ENCODE measurements at regions not wholly inside any gene's neighbourhood (a gene's known extent, or its start where the extent isn't known, plus 50 kb on each side); places are given as distances from the start of the nearest gene placed in this dataset.

- Histone ChIP-seq H4K20me1 (ENCODE audit: insufficient read depth, poor library complexity, severe bottlenecking) (no peaks in the 10 kb centered on the region), H2AFZ (no peak overlapping the region), H3K9me3 (ENCODE audit: low read depth) (no peaks in the 10 kb centered on the region), H3K27ac (no peak overlapping the region), H3K36me3 (replicated peaks; ENCODE audit: insufficient read depth, low read depth) (no peaks in the 10 kb centered on the region), H3K9me2 (replicated peaks; ENCODE audit: insufficient read depth) (no peaks in the 10 kb centered on the region), H3K4me1 (ENCODE audit: insufficient read depth) (no peaks in the 10 kb centered on the region), H3K79me2 (no peaks in the 10 kb centered on the region), H3K27me3 (peaks cover 15% of the 10 kb centered on the region), H3K4me3 (no peak overlapping the region), H3K4me2 (no peak overlapping the region)
- TF ChIP-seq EZH2 (IDR thresholded peaks at IDR 0.05; ENCODE audit: borderline replicate concordance), result no peak
- TF ChIP-seq CTCF (IDR thresholded peaks at IDR 0.05; ENCODE audit: poor library complexity), result no peak
- TF ChIP-seq EZH2phosphoT487 (IDR thresholded peaks at IDR 0.05; ENCODE audit: low read depth, severe bottlenecking, unreplicated experiment), result no peak
- DNase-seq (ENCODE audit: low spot score), result no peak
- WGBS (ENCODE audit: low lambda C conversion rate, missing lambda C conversion rate), result 58% methylated on average over 1 of the region's 1 CpG
Observed at GRCh38 chr2:118437501-118437900, 349.2 kb downstream of the INSIG2 start.

GRCh38 chr2:118431997-118432396 lies 343.7 kb downstream of the INSIG2 start:
- no peak overlapping the region for H2AFZ ChIP-seq
- 53% methylated on average over 4 of the region's 4 CpGs for WGBS (ENCODE audit: low lambda C conversion rate, missing lambda C conversion rate)
- no peaks in the 10 kb centered on the region for H3K9me2 ChIP-seq (replicated peaks; ENCODE audit: insufficient read depth)
- H3K4me3 ChIP-seq, result no peak overlapping the region
- no peaks in the 10 kb centered on the region for H3K79me2 ChIP-seq
- H3K4me2 ChIP-seq, result no peak overlapping the region
- no peaks in the 10 kb centered on the region for H3K36me3 ChIP-seq (replicated peaks; ENCODE audit: insufficient read depth, low read depth)
- TF ChIP-seq CTCF (IDR thresholded peaks at IDR 0.05; ENCODE audit: poor library complexity) (no peak), EZH2phosphoT487 (IDR thresholded peaks at IDR 0.05; ENCODE audit: low read depth, severe bottlenecking, unreplicated experiment) (no peak), EZH2 (IDR thresholded peaks at IDR 0.05; ENCODE audit: borderline replicate concordance) (no peak)
- H3K9me3 ChIP-seq (ENCODE audit: low read depth), result no peaks in the 10 kb centered on the region
- H3K27me3 ChIP-seq, result peaks cover 8% of the 10 kb centered on the region
- no peak overlapping the region for H3K27ac ChIP-seq
- H3K4me1 ChIP-seq (ENCODE audit: insufficient read depth), result no peaks in the 10 kb centered on the region
- H4K20me1 ChIP-seq (ENCODE audit: insufficient read depth, poor library complexity, severe bottlenecking), result no peaks in the 10 kb centered on the region
- no peak for DNase-seq (ENCODE audit: low spot score)

GRCh38 chr2:118431586-118431985 lies 343.3 kb downstream of the INSIG2 start:
- Histone ChIP-seq H3K79me2 (no peaks in the 10 kb centered on the region), H3K4me2 (no peak overlapping the region), H3K27me3 (peaks cover 8% of the 10 kb centered on the region), H3K4me3 (no peak overlapping the region), H3K4me1 (ENCODE audit: insufficient read depth) (no peaks in the 10 kb centered on the region), H2AFZ (no peak overlapping the region), H3K27ac (no peak overlapping the region), H3K36me3 (replicated peaks; ENCODE audit: insufficient read depth, low read depth) (no peaks in the 10 kb centered on the region), H4K20me1 (ENCODE audit: insufficient read depth, poor library complexity, severe bottlenecking) (no peaks in the 10 kb centered on the region), H3K9me2 (replicated peaks; ENCODE audit: insufficient read depth) (no peaks in the 10 kb centered on the region), H3K9me3 (ENCODE audit: low read depth) (no peaks in the 10 kb centered on the region)
- 71% methylated on average over 6 of the region's 6 CpGs for WGBS (ENCODE audit: low lambda C conversion rate, missing lambda C conversion rate)
- no peak for DNase-seq (ENCODE audit: low spot score)
- TF ChIP-seq CTCF (IDR thresholded peaks at IDR 0.05; ENCODE audit: poor library complexity) (no peak), EZH2phosphoT487 (IDR thresholded peaks at IDR 0.05; ENCODE audit: low read depth, severe bottlenecking, unreplicated experiment) (no peak)

- Histone ChIP-seq H3K36me3 (replicated peaks; ENCODE audit: insufficient read depth, low read depth) (no peaks in the 10 kb centered on the region), H3K9me3 (ENCODE audit: low read depth) (no peaks in the 10 kb centered on the region), H3K9me2 (replicated peaks; ENCODE audit: insufficient read depth) (no peaks in the 10 kb centered on the region), H4K20me1 (ENCODE audit: insufficient read depth, poor library complexity, severe bottlenecking) (no peaks in the 10 kb centered on the region), H3K27ac (no peak overlapping the region), H3K4me1 (ENCODE audit: insufficient read depth) (no peaks in the 10 kb centered on the region), H3K4me2 (no peak overlapping the region), H2AFZ (no peak overlapping the region), H3K4me3 (no peak overlapping the region), H3K27me3 (peaks cover 11% of the 10 kb centered on the region), H3K79me2 (no peaks in the 10 kb centered on the region)
- peak; percentile 26 for TF ChIP-seq CTCF (IDR thresholded peaks at IDR 0.05; ENCODE audit: poor library complexity)
- TF ChIP-seq EZH2phosphoT487 (IDR thresholded peaks at IDR 0.05; ENCODE audit: low read depth, severe bottlenecking, unreplicated experiment), result no peak
- DNase-seq (ENCODE audit: low spot score), result no peak
- WGBS (ENCODE audit: low lambda C conversion rate, missing lambda C conversion rate), result 79% methylated on average over 3 of the region's 3 CpGs
Observed at GRCh38 chr2:118431165-118431517, 342.9 kb downstream of the INSIG2 start.

Measured in hepatocyte (in vitro differentiated cells).